Suprapubic skin (tissue), 4 donors: ENCODE measurements at regions not wholly inside any gene's neighbourhood (a gene's known extent, or its start where the extent isn't known, plus 50 kb on each side); places are given as distances from the start of the nearest gene placed in this dataset.

ENCODE experiments used
- DNase-seq, 2 donors: peaks; one replicate each; pipeline ENCODE4 v3.0.0-alpha.2; 2019; ENCODE audit warnings: low spot score in 2 of 2
- H3K27ac ChIP-seq: fragments of 200-600 bp; sonication (generic); one replicate; pipeline ENCODE4 v1.5.1; 2019
- H3K27me3 ChIP-seq: fragments of 200-600 bp; sonication (generic); one replicate; pipeline ENCODE4 v1.5.1; 2019
- H3K36me3 ChIP-seq: fragments of 200-600 bp; sonication (generic); one replicate; pipeline ENCODE4 v1.5.1; 2019
- H3K4me1 ChIP-seq: fragments of 200-600 bp; sonication (generic); one replicate; pipeline ENCODE4 v1.5.1; 2019
- H3K4me3 ChIP-seq: fragments of 200-600 bp; sonication (generic); one replicate; pipeline ENCODE4 v1.5.1; 2019; ENCODE audit warnings: mild to moderate bottlenecking
- H3K9me3 ChIP-seq: fragments of 200-600 bp; sonication (generic); one replicate; pipeline ENCODE4 v1.5.1; 2019
- EP300 ChIP-seq: sonication (generic); formaldehyde crosslinking; IDR thresholded peaks from one replicate; pipeline ENCODE4 v1.6.1; 2017; ENCODE audit warnings: antibody characterized with exemption
- POLR2A ChIP-seq, 2 donors: fragments of 450-650 bp; IDR thresholded peaks; one replicate each; pipeline ENCODE4 v1.6.1; 2017; ENCODE audit warnings: antibody characterized with exemption in 2 of 2, mild to moderate bottlenecking in 2 of 2, moderate library complexity in 2 of 2
- POLR2AphosphoS5 ChIP-seq, 3 donors: sonication (generic); formaldehyde crosslinking; IDR thresholded peaks; one replicate each; pipeline ENCODE4 v1.6.1; 2017; ENCODE audit warnings: antibody characterized with exemption in 3 of 3
- WGBS: methylation state at CpG from one replicate; pipeline ENCODE4 v1.1.5; 2018; 5-methylcytosine and 5-hydroxymethylcytosine counted together
- TF ChIP-seq, protein P1 (sequence below), 2 donors: fragments of 200-600 bp in 1 of 2; fragments of 450-650 bp in 1 of 2; sonication (generic) in 1 of 2; IDR thresholded peaks; one replicate each; pipeline ENCODE4 v1.5.1; 2016 to 2019; ENCODE audit warnings: antibody characterized with exemption in 2 of 2, mild to moderate bottlenecking in 1 of 2, moderate library complexity in 1 of 2

DNA sequence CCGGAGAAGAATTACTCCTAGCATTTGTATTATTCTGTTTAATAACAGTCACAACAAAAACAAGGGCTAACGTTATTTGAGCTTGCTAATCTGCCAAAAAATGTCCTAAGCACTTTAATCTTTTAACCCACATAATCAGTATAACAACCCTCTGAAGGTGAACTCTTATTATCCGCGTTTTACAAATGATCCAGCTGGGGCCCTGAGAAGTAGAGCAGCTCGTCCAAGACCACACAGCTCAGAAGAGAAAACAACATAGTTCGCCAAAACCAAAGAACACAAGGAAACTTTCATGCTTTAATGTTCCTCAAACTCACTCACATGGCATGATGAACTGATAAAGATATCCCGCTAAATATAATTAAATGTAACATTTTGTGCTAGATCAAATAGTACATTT lies 159.7 kb upstream of the ZNF236 start:
- WGBS = 55% methylated on average over 7 of the region's 7 CpGs
- H3K27ac ChIP-seq = no peak overlapping the region
- H3K4me3 ChIP-seq = no peak overlapping the region
- H3K27me3 ChIP-seq = no peaks in the 10 kb centered on the region
- H3K4me1 ChIP-seq = no peaks in the 10 kb centered on the region
- H3K36me3 ChIP-seq = no peaks in the 10 kb centered on the region
- DNase-seq = no peak
- no peaks in the 10 kb centered on the region for H3K9me3 ChIP-seq
- TF ChIP-seq EP300 (no peak), POLR2AphosphoS5 (IDR thresholded peaks at IDR 0.05) (no peak), POLR2A (IDR thresholded peaks at IDR 0.05) (no peak)
- TF ChIP-seq, protein P1, sequence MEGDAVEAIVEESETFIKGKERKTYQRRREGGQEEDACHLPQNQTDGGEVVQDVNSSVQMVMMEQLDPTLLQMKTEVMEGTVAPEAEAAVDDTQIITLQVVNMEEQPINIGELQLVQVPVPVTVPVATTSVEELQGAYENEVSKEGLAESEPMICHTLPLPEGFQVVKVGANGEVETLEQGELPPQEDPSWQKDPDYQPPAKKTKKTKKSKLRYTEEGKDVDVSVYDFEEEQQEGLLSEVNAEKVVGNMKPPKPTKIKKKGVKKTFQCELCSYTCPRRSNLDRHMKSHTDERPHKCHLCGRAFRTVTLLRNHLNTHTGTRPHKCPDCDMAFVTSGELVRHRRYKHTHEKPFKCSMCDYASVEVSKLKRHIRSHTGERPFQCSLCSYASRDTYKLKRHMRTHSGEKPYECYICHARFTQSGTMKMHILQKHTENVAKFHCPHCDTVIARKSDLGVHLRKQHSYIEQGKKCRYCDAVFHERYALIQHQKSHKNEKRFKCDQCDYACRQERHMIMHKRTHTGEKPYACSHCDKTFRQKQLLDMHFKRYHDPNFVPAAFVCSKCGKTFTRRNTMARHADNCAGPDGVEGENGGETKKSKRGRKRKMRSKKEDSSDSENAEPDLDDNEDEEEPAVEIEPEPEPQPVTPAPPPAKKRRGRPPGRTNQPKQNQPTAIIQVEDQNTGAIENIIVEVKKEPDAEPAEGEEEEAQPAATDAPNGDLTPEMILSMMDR (IDR thresholded peaks at IDR 0.05) = no peak

DNA sequence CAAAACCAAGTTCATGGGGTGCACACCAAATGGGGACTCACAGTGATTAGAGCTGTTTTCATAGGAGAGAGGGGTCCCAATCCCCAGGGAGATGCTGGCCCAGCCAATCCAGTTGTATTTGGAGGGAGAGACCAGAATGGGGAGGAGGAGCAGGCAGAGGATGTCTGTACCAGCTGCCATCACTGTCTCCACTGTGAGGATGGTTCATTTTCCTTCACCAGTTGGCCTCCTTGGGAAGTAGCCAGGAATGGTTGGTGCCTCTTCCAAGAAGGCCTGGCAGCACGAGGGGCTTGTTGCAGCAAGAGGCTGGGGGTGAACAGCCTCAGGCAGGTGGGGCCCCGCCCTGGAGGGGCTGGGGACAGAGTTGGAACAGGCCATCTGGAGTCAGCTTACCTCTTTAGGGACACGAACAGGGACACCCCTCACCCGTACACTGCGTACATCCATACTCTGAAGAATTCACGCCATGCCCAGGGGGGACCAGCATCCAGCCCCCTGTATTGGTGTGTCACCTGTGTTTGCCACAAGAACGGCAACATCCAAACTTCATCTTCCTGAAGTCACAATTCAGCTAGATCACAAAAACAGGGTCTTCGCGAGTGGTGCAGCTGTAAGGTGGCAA lies 161.7 kb upstream of the ZNF236 start:
- Histone ChIP-seq H3K27me3 (no peaks in the 10 kb centered on the region), H3K4me3 (no peak overlapping the region), H3K4me1 (no peaks in the 10 kb centered on the region), H3K36me3 (no peaks in the 10 kb centered on the region), H3K27ac (no peak overlapping the region), H3K9me3 (no peaks in the 10 kb centered on the region)
- 98% methylated on average over 3 of the region's 9 CpGs for WGBS
- TF ChIP-seq, protein P1 (IDR thresholded peaks at IDR 0.05) = no peak
- TF ChIP-seq POLR2AphosphoS5 (IDR thresholded peaks at IDR 0.05) (no peak), POLR2A (IDR thresholded peaks at IDR 0.05) (no peak), EP300 (no peak)
- DNase-seq = no peak

DNA sequence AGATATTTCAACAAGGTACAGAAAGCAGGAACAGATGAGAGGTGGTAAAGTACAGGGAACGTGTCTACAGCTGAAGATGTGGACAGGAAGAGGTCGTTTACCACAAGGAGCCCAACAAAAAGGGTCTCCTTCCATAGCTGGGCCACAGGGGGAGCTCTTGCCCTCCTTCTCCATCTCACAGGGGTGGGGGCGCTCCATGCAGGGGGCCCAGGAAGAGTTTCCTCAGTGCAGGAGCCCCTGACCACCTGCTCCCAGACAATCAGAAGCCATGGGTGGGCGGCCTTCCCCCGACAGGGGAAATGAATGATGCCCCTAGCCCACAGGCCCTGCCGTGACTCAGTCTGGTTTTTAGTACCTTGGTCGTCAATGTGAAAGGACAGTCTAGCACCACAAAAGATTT lies 163.6 kb upstream of the ZNF516 start:
- no peak overlapping the region for H3K4me3 ChIP-seq
- 34% methylated on average over 6 of the region's 7 CpGs for whole genome bisulfite sequencing
- peaks cover 3% of the 10 kb centered on the region for H3K27me3 ChIP-seq
- H3K9me3 ChIP-seq = no peaks in the 10 kb centered on the region
- no peaks in the 10 kb centered on the region for H3K36me3 ChIP-seq
- no peak for DNase-seq
- TF ChIP-seq, protein P1 (IDR thresholded peaks at IDR 0.05) = no peak
- no peak for TF ChIP-seq EP300
- no peak for TF ChIP-seq POLR2AphosphoS5 (IDR thresholded peaks at IDR 0.05)
- no peak for TF ChIP-seq POLR2A (IDR thresholded peaks at IDR 0.05)
- H3K4me1 ChIP-seq = no peaks in the 10 kb centered on the region
- no peak overlapping the region for H3K27ac ChIP-seq

DNA sequence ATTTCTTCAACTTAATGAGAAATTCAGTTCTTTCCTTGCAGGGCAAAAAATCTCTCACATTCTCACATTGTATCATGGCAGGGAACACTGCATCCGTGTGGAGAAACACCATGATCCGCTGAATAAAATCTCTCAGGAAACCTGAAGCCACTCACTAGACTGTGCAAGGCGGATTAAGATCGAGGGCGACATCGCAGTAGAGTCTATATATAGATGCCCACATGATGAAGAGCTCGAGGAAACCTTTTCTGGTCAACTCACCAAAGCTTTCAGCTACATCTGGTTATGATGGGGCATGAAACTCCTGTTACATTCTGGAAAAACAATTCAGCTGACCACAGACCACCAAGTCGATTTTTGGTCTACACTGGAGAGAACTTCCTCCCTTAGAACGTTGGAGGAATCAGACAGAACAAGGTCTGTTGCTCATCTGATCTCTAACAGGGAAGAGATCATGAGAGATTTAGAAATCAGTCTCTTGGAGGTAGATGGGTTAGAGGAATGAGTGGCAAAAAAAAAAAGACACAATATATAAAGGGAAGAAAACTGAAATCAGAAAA lies 162.9 kb upstream of the ZNF516 start:
- no peak overlapping the region for H3K4me3 ChIP-seq
- no peak overlapping the region for H3K27ac ChIP-seq
- DNase-seq = no peak
- H3K36me3 ChIP-seq = no peaks in the 10 kb centered on the region
- TF ChIP-seq, protein P1 (IDR thresholded peaks at IDR 0.05) = no peak
- TF ChIP-seq POLR2A (IDR thresholded peaks at IDR 0.05) = no peak
- TF ChIP-seq EP300 = no peak
- no peak for TF ChIP-seq POLR2AphosphoS5 (IDR thresholded peaks at IDR 0.05)
- no peaks in the 10 kb centered on the region for H3K9me3 ChIP-seq
- 69% methylated on average over 9 of the region's 9 CpGs for WGBS
- H3K4me1 ChIP-seq = no peaks in the 10 kb centered on the region
- peaks cover 3% of the 10 kb centered on the region for H3K27me3 ChIP-seq

DNA sequence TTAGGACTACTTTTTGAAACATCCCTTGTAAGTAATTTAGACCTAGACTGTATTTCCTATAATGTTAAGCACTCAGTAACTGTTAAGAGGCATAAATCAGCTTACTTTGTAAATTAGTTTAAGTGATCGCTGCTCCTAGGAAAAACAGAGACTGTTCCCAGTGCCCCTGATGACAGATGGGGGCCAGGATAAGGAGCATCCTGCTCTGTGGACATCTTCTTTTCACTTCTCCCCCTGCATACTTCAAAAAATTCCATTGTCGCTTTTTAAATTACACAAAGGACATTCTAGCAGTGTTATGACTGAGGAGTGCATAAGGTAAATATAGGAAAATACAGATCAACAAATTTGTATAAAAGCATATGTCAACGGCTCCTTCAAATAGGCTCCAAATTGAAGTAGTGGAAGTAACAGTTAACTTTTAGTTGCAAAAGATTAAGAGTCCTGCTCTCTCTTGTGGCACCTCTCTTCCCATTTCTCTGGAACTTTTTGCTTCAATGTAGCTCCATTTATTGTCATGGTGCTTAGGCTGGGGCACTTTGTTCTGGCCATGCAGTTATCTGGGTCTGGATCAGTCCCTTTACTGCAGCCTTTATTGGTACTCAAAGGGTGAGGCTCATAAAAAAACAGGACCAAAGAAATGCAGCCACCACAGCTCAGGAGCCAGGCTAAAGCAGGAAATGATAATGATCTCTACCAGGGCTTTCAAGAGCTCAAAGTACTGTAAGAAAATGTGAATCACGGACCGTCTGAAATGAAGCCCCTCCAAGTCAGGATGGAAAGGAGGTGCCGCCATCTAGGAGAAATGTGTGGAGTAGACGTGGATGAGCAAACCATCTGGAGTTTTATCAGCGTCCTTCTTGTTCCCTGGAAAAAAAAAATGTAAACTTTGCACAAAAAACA lies 162.1 kb upstream of the ZNF516 start:
- TF ChIP-seq POLR2A (IDR thresholded peaks at IDR 0.05) = no peak
- TF ChIP-seq EP300 = no peak
- no peak for TF ChIP-seq POLR2AphosphoS5 (IDR thresholded peaks at IDR 0.05)
- TF ChIP-seq, protein P1 (IDR thresholded peaks at IDR 0.05) = no peak
- H3K27ac ChIP-seq = no peak overlapping the region
- DNase-seq = no peak

More for the DNA sequence above, 162.1 kb upstream of the ZNF516 start:
- no peaks in the 10 kb centered on the region for H3K9me3 ChIP-seq
- 38% methylated on average over 8 of the region's 8 CpGs for WGBS
- no peaks in the 10 kb centered on the region for H3K4me1 ChIP-seq
- H3K27me3 ChIP-seq = peaks cover 3% of the 10 kb centered on the region
- H3K36me3 ChIP-seq = no peaks in the 10 kb centered on the region
- H3K4me3 ChIP-seq = no peak overlapping the region
